MM.1S (cell line): ENCODE measurements at regions not wholly inside any gene's neighbourhood (a gene's known extent, or its start where the extent isn't known, plus 50 kb on each side); places are given as distances from the start of the nearest gene placed in this dataset.

Experiments used
- DNase-seq: peaks from one replicate; pipeline ENCODE4 v3.0.0-alpha.2; 2015
- H2AFZ ChIP-seq: fragments of 300-600 bp; sonication (generic); 2 replicates; pipeline ENCODE4 v1.6.0; 2016; ENCODE audit warnings: antibody characterized with exemption, low read length
- H3F3A ChIP-seq: fragments of 300-600 bp; sonication (generic); 2 replicates; pipeline ENCODE4 v1.6.1; 2016; ENCODE audit warnings: mild to moderate bottlenecking, antibody characterized with exemption, low read length, moderate library complexity, mixed read lengths; ENCODE audit not compliant: insufficient read depth
- H3K27ac ChIP-seq: fragments of 300-600 bp; sonication (generic); 2 replicates; pipeline ENCODE4 v1.5.1; 2016; ENCODE audit warnings: mild to moderate bottlenecking, low read length
- H3K27me3 ChIP-seq: fragments of 300-600 bp; sonication (generic); replicated peaks from 2 replicates; pipeline ENCODE4 v1.6.0; 2016; ENCODE audit warnings: low read length; ENCODE audit not compliant: insufficient read depth
- H3K36me3 ChIP-seq: fragments of 300-600 bp; sonication (generic); replicated peaks from 2 replicates; pipeline ENCODE4 v1.6.1; 2016; ENCODE audit warnings: mild to moderate bottlenecking, low read length, mixed read lengths; ENCODE audit not compliant: insufficient read depth
- H3K4me1 ChIP-seq: fragments of 300-600 bp; sonication (generic); 2 replicates; pipeline ENCODE4 v1.6.1; 2016; ENCODE audit warnings: low read length, mixed read lengths
- H3K4me2 ChIP-seq: fragments of 300-600 bp; sonication (generic); 2 replicates; pipeline ENCODE4 v1.6.0; 2016; ENCODE audit warnings: low read depth, low read length
- H3K4me3 ChIP-seq: fragments of 300-600 bp; sonication (generic); 2 replicates; pipeline ENCODE4 v1.5.1; 2016; ENCODE audit warnings: low read length, mixed read lengths
- H3K79me2 ChIP-seq: fragments of 300-600 bp; sonication (generic); 2 replicates; pipeline ENCODE4 v1.6.1; 2016; ENCODE audit warnings: mixed run types, low read length, mixed read lengths
- H3K9ac ChIP-seq: fragments of 300-600 bp; sonication (generic); 2 replicates; pipeline ENCODE4 v1.6.1; 2016; ENCODE audit warnings: low read length, mixed read lengths
- H3K9me2 ChIP-seq: fragments of 300-600 bp; sonication (generic); replicated peaks from 2 replicates; pipeline ENCODE4 v1.6.1; 2016; ENCODE audit warnings: mild to moderate bottlenecking, low read length, mixed read lengths; ENCODE audit not compliant: insufficient read depth
- H3K9me3 ChIP-seq: fragments of 300-600 bp; sonication (generic); replicated peaks from 2 replicates; pipeline ENCODE4 v1.6.1; 2016; ENCODE audit warnings: mild to moderate bottlenecking, low read length, mixed read lengths; ENCODE audit not compliant: insufficient read depth
- H4K20me1 ChIP-seq: fragments of 300-600 bp; sonication (generic); 2 replicates; pipeline ENCODE4 v1.6.1; 2016; ENCODE audit warnings: mild to moderate bottlenecking, low read length, moderate library complexity, mixed read lengths; ENCODE audit not compliant: insufficient read depth
- CTCF ChIP-seq: fragments of 300-600 bp; sonication (generic); IDR thresholded peaks from 2 replicates; pipeline ENCODE4 v1.5.1; 2016; ENCODE audit warnings: antibody characterized with exemption, low read length, mixed read lengths
- EZH2 ChIP-seq: fragments of 300-600 bp; sonication (generic); optimal IDR thresholded peaks from 2 replicates; pipeline ENCODE3; 2017; ENCODE audit warnings: low read depth, mild to moderate bottlenecking, antibody characterized with exemption, low read length, mixed read lengths
- EZH2phosphoT487 ChIP-seq: fragments of 300-600 bp; sonication (generic); IDR thresholded peaks from 2 replicates; pipeline ENCODE4 v1.6.1; 2018; ENCODE audit warnings: antibody characterized with exemption, low read length

- Histone ChIP-seq H4K20me1 (no peaks in the 10 kb centered on the region), H3K27me3 (no peaks in the 10 kb centered on the region), H3K36me3 (no peaks in the 10 kb centered on the region), H3K9me3 (no peaks in the 10 kb centered on the region), H3K4me1 (no peaks in the 10 kb centered on the region; the same call in 1 of the 2 replicates), H3K27ac (no peak overlapping the region), H3K4me2 (no peak overlapping the region), H3K4me3 (no peak overlapping the region), H3K79me2 (no peaks in the 10 kb centered on the region), H3K9me2 (no peaks in the 10 kb centered on the region), H2AFZ (no peak overlapping the region), H3K9ac (no peak overlapping the region), H3F3A (0 out of 2 replicates have a peak, but pooled peaks cover 6% of the 10 kb centered on the region)
- no peak for TF ChIP-seq CTCF
- no peak for TF ChIP-seq EZH2
- no peak for TF ChIP-seq EZH2phosphoT487
- DNase-seq = no peak
Observed at GRCh38 chr1:78420688-78421087, 70.1 kb upstream of the PTGFR start.

GRCh38 chr1:78424720-78425119 is 66.1 kb upstream of the PTGFR start:
- Histone ChIP-seq H3K36me3 (no peaks in the 10 kb centered on the region), H2AFZ (no peak overlapping the region), H3K27ac (no peak overlapping the region), H3K9me3 (no peaks in the 10 kb centered on the region), H3K9me2 (no peaks in the 10 kb centered on the region), H4K20me1 (no peaks in the 10 kb centered on the region), H3K4me2 (no peak overlapping the region), H3K79me2 (no peaks in the 10 kb centered on the region), H3K9ac (no peak overlapping the region), H3K4me3 (no peak overlapping the region), H3K27me3 (no peaks in the 10 kb centered on the region), H3F3A (no peaks in the 10 kb centered on the region), H3K4me1 (no peaks in the 10 kb centered on the region)
- TF ChIP-seq EZH2phosphoT487 (no peak), CTCF (no peak), EZH2 (no peak)
- DNase-seq = no peak

GRCh38 chr1:78426408-78426807 is 64.4 kb upstream of the PTGFR start:
- Histone ChIP-seq H3K9me3 (no peaks in the 10 kb centered on the region), H3F3A (no peaks in the 10 kb centered on the region), H3K27ac (no peak overlapping the region), H3K36me3 (no peaks in the 10 kb centered on the region), H3K27me3 (no peaks in the 10 kb centered on the region), H3K4me3 (no peak overlapping the region), H3K4me2 (no peak overlapping the region), H4K20me1 (no peaks in the 10 kb centered on the region), H2AFZ (no peak overlapping the region), H3K9ac (no peak overlapping the region), H3K9me2 (no peaks in the 10 kb centered on the region), H3K79me2 (no peaks in the 10 kb centered on the region), H3K4me1 (no peaks in the 10 kb centered on the region)
- DNase-seq = no peak
- no peak for TF ChIP-seq EZH2phosphoT487
- no peak for TF ChIP-seq CTCF
- TF ChIP-seq EZH2 = no peak
